ENCODE measurements at regions not wholly inside any gene's neighbourhood (a gene's known extent, or its start where the extent isn't known, plus 50 kb on each side); places are given as distances from the start of the nearest gene placed in this dataset.

DNA sequence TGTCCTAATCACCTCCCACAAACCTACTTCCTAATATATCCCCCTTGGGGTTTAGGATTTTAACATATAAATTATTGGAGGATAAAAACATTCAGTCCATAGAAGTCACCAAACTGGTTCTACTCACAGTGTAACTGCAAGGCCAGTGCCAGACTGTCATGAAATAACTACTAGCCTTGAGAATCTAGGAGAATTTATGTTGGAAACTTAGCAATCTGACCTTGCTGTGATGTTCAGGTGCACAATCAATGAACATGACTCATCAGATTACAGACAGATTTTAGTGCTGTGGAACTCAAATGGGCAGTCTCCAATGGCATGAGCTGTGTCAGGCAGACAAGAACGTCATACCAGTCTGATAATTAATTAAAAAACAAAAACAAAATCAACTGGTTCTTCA is 571.4 kb upstream of the IGFBP3 start:
- TF ChIP-seq SIN3A (IDR thresholded peaks at IDR 0.05; ENCODE audit: borderline replicate concordance, insufficient read depth, low read length): no peak
- TF ChIP-seq, protein P1, sequence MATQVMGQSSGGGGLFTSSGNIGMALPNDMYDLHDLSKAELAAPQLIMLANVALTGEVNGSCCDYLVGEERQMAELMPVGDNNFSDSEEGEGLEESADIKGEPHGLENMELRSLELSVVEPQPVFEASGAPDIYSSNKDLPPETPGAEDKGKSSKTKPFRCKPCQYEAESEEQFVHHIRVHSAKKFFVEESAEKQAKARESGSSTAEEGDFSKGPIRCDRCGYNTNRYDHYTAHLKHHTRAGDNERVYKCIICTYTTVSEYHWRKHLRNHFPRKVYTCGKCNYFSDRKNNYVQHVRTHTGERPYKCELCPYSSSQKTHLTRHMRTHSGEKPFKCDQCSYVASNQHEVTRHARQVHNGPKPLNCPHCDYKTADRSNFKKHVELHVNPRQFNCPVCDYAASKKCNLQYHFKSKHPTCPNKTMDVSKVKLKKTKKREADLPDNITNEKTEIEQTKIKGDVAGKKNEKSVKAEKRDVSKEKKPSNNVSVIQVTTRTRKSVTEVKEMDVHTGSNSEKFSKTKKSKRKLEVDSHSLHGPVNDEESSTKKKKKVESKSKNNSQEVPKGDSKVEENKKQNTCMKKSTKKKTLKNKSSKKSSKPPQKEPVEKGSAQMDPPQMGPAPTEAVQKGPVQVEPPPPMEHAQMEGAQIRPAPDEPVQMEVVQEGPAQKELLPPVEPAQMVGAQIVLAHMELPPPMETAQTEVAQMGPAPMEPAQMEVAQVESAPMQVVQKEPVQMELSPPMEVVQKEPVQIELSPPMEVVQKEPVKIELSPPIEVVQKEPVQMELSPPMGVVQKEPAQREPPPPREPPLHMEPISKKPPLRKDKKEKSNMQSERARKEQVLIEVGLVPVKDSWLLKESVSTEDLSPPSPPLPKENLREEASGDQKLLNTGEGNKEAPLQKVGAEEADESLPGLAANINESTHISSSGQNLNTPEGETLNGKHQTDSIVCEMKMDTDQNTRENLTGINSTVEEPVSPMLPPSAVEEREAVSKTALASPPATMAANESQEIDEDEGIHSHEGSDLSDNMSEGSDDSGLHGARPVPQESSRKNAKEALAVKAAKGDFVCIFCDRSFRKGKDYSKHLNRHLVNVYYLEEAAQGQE (IDR thresholded peaks at IDR 0.05; ENCODE audit: insufficient read depth in 1 of 2, low read depth in 2 of 2, low read length in 2 of 2): no peak
- TF ChIP-seq FOXP2 (optimal IDR thresholded peaks at IDR 0.05; ENCODE audit: borderline replicate concordance, extremely low read depth, extremely low read length, insufficient read depth): no peak
- no peak for TF ChIP-seq TAF1 (IDR thresholded peaks at IDR 0.05; ENCODE audit: borderline replicate concordance, insufficient read depth, low read length)
- TF ChIP-seq POLR2AphosphoS5 (IDR thresholded peaks at IDR 0.05; ENCODE audit: low read depth, low read length): no peak

DNA sequence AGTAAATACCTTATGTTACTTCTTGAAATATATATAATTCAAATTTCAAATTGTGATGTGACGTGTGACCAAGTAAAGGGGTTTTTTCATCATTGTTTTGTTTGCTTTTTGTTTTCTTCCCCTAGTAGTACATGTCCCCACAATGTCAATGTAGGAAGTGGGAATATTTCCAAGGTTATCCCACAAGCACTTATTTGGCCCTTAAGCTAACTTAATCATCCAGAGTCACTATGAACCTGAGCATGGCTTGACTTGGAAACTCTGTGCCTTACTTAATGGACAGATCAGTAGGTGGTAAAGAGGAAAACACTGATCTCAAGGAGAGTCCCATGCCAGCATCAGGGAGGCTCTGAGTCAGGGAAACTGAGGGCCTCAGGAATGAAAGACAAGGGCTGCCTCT is 569.3 kb upstream of the IGFBP3 start:
- TF ChIP-seq, protein P1 (IDR thresholded peaks at IDR 0.05; ENCODE audit: insufficient read depth in 1 of 2, low read depth in 2 of 2, low read length in 2 of 2): no peak
- no peak for TF ChIP-seq POLR2AphosphoS5 (IDR thresholded peaks at IDR 0.05; ENCODE audit: low read depth, low read length)
- TF ChIP-seq TAF1 (IDR thresholded peaks at IDR 0.05; ENCODE audit: borderline replicate concordance, insufficient read depth, low read length): no peak
- no peak for TF ChIP-seq FOXP2 (optimal IDR thresholded peaks at IDR 0.05; ENCODE audit: borderline replicate concordance, extremely low read depth, extremely low read length, insufficient read depth)
- TF ChIP-seq SIN3A (IDR thresholded peaks at IDR 0.05; ENCODE audit: borderline replicate concordance, insufficient read depth, low read length): no peak

DNA sequence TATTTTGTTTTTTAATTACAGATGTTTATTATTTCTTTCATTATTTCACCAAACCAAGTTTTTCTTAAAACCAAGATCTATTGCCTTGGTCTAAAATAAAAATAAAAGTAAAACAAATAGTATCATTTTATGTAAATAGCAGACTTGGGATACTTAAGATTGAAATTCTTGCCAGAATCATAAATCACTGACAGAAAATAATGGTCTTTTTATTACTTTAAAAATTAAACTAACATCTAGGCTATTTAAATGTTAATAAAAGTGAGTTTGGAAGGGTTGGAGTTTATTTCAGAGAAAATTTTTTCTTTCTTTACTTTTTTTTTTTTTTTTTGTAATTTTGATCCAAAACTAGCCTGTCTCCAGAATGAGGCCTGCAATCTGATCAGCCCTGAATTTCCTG is 568.0 kb upstream of the IGFBP3 start:
- TF ChIP-seq TAF1 (IDR thresholded peaks at IDR 0.05; ENCODE audit: borderline replicate concordance, insufficient read depth, low read length): no peak
- no peak for TF ChIP-seq POLR2AphosphoS5 (IDR thresholded peaks at IDR 0.05; ENCODE audit: low read depth, low read length)
- TF ChIP-seq SIN3A (IDR thresholded peaks at IDR 0.05; ENCODE audit: borderline replicate concordance, insufficient read depth, low read length): no peak
- no peak for TF ChIP-seq FOXP2 (optimal IDR thresholded peaks at IDR 0.05; ENCODE audit: borderline replicate concordance, extremely low read depth, extremely low read length, insufficient read depth)
- TF ChIP-seq, protein P1 (IDR thresholded peaks at IDR 0.05; ENCODE audit: insufficient read depth in 1 of 2, low read depth in 2 of 2, low read length in 2 of 2): no peak

DNA sequence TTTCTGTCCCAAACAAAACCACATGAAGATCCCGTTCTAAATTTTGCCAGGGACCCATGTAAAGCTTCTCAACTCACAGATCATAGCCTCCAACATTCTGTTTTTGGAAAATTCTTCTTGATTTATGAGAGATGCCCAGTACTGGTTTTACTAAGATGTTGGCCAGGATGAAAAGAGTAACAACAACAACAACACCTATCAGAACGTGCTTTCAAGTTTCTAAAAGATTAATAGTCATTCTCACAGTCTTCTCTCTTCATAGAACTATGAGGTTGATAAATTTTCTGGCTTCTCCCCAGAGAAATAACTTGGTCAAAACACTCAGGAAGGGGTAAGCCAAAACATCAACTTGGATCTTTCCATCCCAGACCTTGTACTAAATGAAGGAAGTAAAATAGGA is 567.5 kb upstream of the IGFBP3 start:
- no peak for TF ChIP-seq TAF1 (IDR thresholded peaks at IDR 0.05; ENCODE audit: borderline replicate concordance, insufficient read depth, low read length)
- TF ChIP-seq SIN3A (IDR thresholded peaks at IDR 0.05; ENCODE audit: borderline replicate concordance, insufficient read depth, low read length): no peak
- no peak for TF ChIP-seq FOXP2 (optimal IDR thresholded peaks at IDR 0.05; ENCODE audit: borderline replicate concordance, extremely low read depth, extremely low read length, insufficient read depth)
- no peak for TF ChIP-seq POLR2AphosphoS5 (IDR thresholded peaks at IDR 0.05; ENCODE audit: low read depth, low read length)
- TF ChIP-seq, protein P1 (IDR thresholded peaks at IDR 0.05; ENCODE audit: insufficient read depth in 1 of 2, low read depth in 2 of 2, low read length in 2 of 2): no peak
